Upper lobe of left lung (tissue), 6 donors: ENCODE measurements at regions not wholly inside any gene's neighbourhood (a gene's known extent, or its start where the extent isn't known, plus 50 kb on each side); places are given as distances from the start of the nearest gene placed in this dataset.

Source experiments
- ATAC-seq, 2 donors: fragments of 200-7000 bp; cut with Tn5 transposase; one replicate each; pipeline ENCODE4 v1.9.1; 2022; ENCODE audit warnings: mild to moderate bottlenecking in 2 of 2, moderate library complexity in 2 of 2; ENCODE audit not compliant: low FRiP score in 2 of 2
- DNase-seq, 2 donors: peaks; one replicate each; pipeline ENCODE4 v3.0.0-alpha.2; 2019 to 2020
- H3K27ac ChIP-seq, 4 donors: fragments of 200-600 bp; sonication (generic); one replicate each; pipeline ENCODE4 v1.5.1; 2016 to 2019
- H3K27me3 ChIP-seq, 4 donors: fragments of 200-600 bp; sonication (generic); one replicate each; pipeline ENCODE4 v1.5.1; 2017 to 2019
- H3K36me3 ChIP-seq, 4 donors: fragments of 200-600 bp; sonication (generic); one replicate each; pipeline ENCODE4 v1.5.1; 2016 to 2019
- H3K4me1 ChIP-seq, 4 donors: fragments of 200-600 bp; sonication (generic); one replicate each; pipeline ENCODE4 v1.5.1; 2018 to 2019
- H3K4me3 ChIP-seq, 4 donors: fragments of 200-600 bp; sonication (generic); one replicate each; pipeline ENCODE4 v1.5.1; 2017 to 2019; ENCODE audit warnings: mild to moderate bottlenecking in 2 of 4, moderate library complexity in 1 of 4
- H3K9me3 ChIP-seq, 4 donors: fragments of 200-600 bp; sonication (generic); one replicate each; pipeline ENCODE4 v1.5.1; 2018 to 2019
- EP300 ChIP-seq, 4 donors: sonication (generic); formaldehyde crosslinking; IDR thresholded peaks; one replicate each; pipeline ENCODE4 v1.5.1; 2017; ENCODE audit warnings: antibody characterized with exemption in 4 of 4, control low read depth in 2 of 4
- POLR2A ChIP-seq, 4 donors: fragments of 450-650 bp; IDR thresholded peaks; one replicate each; pipeline ENCODE4 v1.5.1; 2016 to 2017; ENCODE audit warnings: antibody characterized with exemption in 4 of 4, mild to moderate bottlenecking in 2 of 4
- POLR2AphosphoS5 ChIP-seq, 2 donors: sonication (generic); formaldehyde crosslinking; IDR thresholded peaks; one replicate each; pipeline ENCODE4 v1.5.1; 2017; ENCODE audit warnings: antibody characterized with exemption in 2 of 2
- WGBS, 2 donors: methylation state at CpG; one replicate each; pipeline ENCODE4 v1.1.5; 2017 to 2018; 5-methylcytosine and 5-hydroxymethylcytosine counted together
- TF ChIP-seq, protein P1 (sequence below), 6 experiments: fragments of 450-650 bp in 4 of 6; fragments of 200-600 bp in 2 of 6; sonication (generic) in 2 of 6; IDR thresholded peaks; one replicate each; pipeline ENCODE4 v1.5.1; 2016 to 2019; ENCODE audit warnings: antibody characterized with exemption in 6 of 6
- donor health status: DM: no; HTN: no; CAD: no; lungs with moderate emphysema.
- donor health status: DM: no; HTN: yes; CAD: no; lungs with severe emphysema.

DNA sequence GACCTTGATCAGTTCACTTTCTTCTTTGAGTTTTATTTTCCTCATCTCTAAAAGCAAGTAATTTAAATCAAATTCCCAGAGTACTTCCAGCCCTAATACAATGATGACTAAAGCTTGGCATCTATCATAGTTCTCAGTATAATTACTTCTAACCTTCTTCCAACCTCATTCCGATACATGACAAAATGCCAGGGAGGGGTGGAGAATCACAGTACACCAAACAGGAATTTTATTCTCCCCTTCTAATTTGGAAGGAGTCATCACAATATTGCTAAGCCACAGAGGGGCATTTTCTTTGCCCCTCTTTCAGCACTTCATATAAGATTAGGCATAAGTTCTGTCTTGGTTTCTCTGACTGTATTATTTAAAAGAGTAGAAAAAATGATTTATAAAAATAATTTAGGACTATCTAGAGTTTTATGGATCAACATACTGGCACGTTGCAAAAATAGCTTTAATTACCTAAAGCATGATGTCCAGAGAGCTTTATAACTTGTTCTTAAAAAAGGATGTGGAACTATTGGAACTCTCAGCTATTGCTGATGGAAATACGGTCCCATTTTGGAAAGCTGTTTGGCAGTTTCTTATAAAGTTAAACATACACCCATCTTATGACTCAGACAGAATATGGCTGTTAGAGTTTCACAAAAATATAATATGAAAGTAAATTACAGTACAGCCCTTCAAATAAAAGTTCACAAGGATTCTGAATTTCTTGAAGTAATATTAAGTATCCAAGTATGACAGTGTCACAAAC, 86.9 kb upstream of the UBE2E2 start:
- Histone ChIP-seq H3K9me3 (no peaks in the 10 kb centered on the region), H3K4me3 (no peak overlapping the region), H3K27me3 (no peaks in the 10 kb centered on the region), H3K27ac (no peak overlapping the region), H3K4me1 (peaks cover 0 to 19% (median 12%) of the 10 kb centered on the region in 4 donors), H3K36me3 (no peaks in the 10 kb centered on the region)
- no peak for DNase-seq
- TF ChIP-seq POLR2AphosphoS5 (IDR thresholded peaks at IDR 0.05) (no peak), POLR2A (IDR thresholded peaks at IDR 0.05) (no peak)
- peak in 1 of 2 donors; percentile 5 for ATAC-seq
- WGBS, 2 donors, result 69 to 73% methylated on average over 3 of the region's 3 CpGs

DNA sequence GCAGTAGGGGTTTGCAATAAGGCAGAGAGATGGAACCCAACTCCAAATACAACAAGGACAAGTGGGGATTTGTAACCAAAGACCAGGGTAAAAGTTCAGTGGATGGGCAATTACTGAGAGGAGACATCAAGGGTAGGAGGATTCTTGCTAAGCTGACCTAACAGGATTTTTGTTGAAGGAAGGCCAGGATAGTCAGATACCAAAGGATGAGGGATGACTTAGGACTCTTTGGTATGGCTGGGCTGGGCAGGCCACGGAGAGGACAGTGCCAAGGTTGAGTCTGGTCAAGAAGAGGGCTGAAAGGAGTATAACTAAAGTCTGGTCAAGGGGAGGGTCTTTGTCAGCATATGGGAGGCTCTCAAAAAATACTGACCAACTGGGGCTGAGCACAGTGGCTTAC, 85.3 kb upstream of the UBE2E2 start:
- H3K9me3 ChIP-seq, result no peaks in the 10 kb centered on the region
- TF ChIP-seq POLR2A (IDR thresholded peaks at IDR 0.05), result no peak
- no peak for TF ChIP-seq POLR2AphosphoS5 (IDR thresholded peaks at IDR 0.05)
- no peak for TF ChIP-seq EP300 (IDR thresholded peaks at IDR 0.05)
- TF ChIP-seq, protein P1, sequence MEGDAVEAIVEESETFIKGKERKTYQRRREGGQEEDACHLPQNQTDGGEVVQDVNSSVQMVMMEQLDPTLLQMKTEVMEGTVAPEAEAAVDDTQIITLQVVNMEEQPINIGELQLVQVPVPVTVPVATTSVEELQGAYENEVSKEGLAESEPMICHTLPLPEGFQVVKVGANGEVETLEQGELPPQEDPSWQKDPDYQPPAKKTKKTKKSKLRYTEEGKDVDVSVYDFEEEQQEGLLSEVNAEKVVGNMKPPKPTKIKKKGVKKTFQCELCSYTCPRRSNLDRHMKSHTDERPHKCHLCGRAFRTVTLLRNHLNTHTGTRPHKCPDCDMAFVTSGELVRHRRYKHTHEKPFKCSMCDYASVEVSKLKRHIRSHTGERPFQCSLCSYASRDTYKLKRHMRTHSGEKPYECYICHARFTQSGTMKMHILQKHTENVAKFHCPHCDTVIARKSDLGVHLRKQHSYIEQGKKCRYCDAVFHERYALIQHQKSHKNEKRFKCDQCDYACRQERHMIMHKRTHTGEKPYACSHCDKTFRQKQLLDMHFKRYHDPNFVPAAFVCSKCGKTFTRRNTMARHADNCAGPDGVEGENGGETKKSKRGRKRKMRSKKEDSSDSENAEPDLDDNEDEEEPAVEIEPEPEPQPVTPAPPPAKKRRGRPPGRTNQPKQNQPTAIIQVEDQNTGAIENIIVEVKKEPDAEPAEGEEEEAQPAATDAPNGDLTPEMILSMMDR (IDR thresholded peaks at IDR 0.05), result no peak
- H3K27ac ChIP-seq, result no peak overlapping the region
- H3K27me3 ChIP-seq, result no peaks in the 10 kb centered on the region
- WGBS, 2 donors, result 21 to 83% methylated on average over 1 of the region's 1 CpG
- H3K4me3 ChIP-seq, result no peak overlapping the region
- no peaks in the 10 kb centered on the region for H3K36me3 ChIP-seq
- peaks cover 0 to 19% (median 12%) of the 10 kb centered on the region in 4 donors for H3K4me1 ChIP-seq
- DNase-seq (no peak), ATAC-seq (no peak)

DNA sequence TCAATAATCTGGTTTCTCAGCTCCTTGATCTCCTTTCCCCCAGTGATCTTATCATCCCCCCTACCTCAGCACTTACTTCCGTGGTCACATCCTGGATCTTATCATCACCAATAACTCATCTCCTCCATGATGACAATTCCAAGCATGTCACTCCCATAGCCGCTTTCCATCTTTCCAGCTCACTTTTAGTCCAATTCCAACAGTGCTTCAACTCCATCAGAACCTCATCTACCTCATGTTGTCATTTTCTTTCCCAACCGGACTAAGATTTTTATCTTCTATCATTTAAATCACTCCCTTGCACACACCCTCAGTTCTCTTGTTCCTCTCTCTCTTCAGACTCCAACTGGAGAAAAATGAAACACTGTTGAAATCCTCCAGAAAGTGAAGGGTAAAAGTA, 75.9 kb upstream of the UBE2E2 start:
- no peaks in the 10 kb centered on the region for H3K9me3 ChIP-seq
- no peak for DNase-seq
- ATAC-seq, result no peak
- TF ChIP-seq, protein P1 (IDR thresholded peaks at IDR 0.05), result no peak
- TF ChIP-seq POLR2A (IDR thresholded peaks at IDR 0.05) (no peak), EP300 (IDR thresholded peaks at IDR 0.05) (no peak), POLR2AphosphoS5 (IDR thresholded peaks at IDR 0.05) (no peak)
- 71 to 88% methylated on average over 3 of the region's 3 CpGs for WGBS, 2 donors
- no peaks in the 10 kb centered on the region for H3K4me1 ChIP-seq
- no peak overlapping the region for H3K4me3 ChIP-seq
- no peak overlapping the region for H3K27ac ChIP-seq
- no peaks in the 10 kb centered on the region for H3K27me3 ChIP-seq
- H3K36me3 ChIP-seq, result no peaks in the 10 kb centered on the region

DNA sequence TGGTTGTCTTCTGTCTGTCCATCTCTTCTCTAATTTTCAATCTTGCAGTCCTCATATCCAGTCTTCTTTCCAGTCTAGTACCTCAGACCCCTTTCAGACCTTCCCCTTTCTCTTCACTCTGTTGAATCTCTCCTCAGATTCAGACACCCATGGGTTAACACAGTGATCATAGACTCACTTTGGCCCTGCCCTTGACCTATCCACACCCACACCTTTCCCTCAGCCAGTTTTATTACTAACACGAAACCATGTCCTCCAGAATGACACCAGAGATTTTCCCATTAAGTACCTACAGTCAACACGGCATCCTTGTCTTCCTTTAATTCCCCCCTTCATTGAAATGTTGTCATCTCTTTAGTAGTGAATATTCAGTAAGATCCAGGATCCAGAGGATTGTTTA, 74.5 kb upstream of the UBE2E2 start:
- Histone ChIP-seq H3K27ac (no peak overlapping the region), H3K27me3 (no peaks in the 10 kb centered on the region), H3K9me3 (no peaks in the 10 kb centered on the region), H3K4me3 (no peak overlapping the region), H3K4me1 (no peaks in the 10 kb centered on the region), H3K36me3 (no peaks in the 10 kb centered on the region)
- DNase-seq, result no peak
- ATAC-seq, result peak in 1 of 2 donors; percentile 16
- WGBS, 2 donors, result 84 to 88% methylated on average over 2 of the region's 2 CpGs
- no peak for TF ChIP-seq POLR2A (IDR thresholded peaks at IDR 0.05)
- TF ChIP-seq, protein P1 (IDR thresholded peaks at IDR 0.05), result no peak
- no peak for TF ChIP-seq POLR2AphosphoS5 (IDR thresholded peaks at IDR 0.05)
- no peak for TF ChIP-seq EP300 (IDR thresholded peaks at IDR 0.05)

DNA sequence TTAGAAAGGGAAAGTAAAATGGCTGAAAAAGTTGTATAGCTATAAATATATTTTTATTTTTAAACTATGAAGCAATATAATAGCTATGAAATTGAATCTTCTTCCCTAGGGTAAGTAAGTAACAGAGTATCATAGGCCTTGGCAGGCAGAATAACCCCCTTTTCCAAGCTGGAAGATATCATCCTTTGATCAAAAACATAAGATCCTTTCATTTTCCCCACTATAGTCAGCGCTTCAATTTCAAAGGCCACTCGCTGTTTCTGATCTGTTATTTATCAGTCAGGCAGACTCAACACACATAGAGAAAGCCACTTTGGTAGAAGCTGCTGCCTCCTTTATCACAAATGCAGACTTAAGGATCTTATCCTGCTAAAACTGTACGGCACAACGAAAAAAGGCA, 74.0 kb upstream of the UBE2E2 start:
- Histone ChIP-seq H3K27ac (peak overlapping the region in 1 of 4 donors; percentile 19), H3K27me3 (no peaks in the 10 kb centered on the region)
- DNase-seq, result no peak

More for the DNA sequence above, 74.0 kb upstream of the UBE2E2 start:
- H3K9me3 ChIP-seq, result no peaks in the 10 kb centered on the region
- no peak for TF ChIP-seq EP300 (IDR thresholded peaks at IDR 0.05)
- TF ChIP-seq, protein P1 (IDR thresholded peaks at IDR 0.05), result no peak
- no peak for TF ChIP-seq POLR2A (IDR thresholded peaks at IDR 0.05)
- no peak for TF ChIP-seq POLR2AphosphoS5 (IDR thresholded peaks at IDR 0.05)
- 50 to 60% methylated on average over 4 of the region's 4 CpGs for WGBS, 2 donors
- peak in 1 of 2 donors; percentile 70 for ATAC-seq
- no peak overlapping the region for H3K4me3 ChIP-seq
- no peaks in the 10 kb centered on the region for H3K36me3 ChIP-seq
- no peaks in the 10 kb centered on the region for H3K4me1 ChIP-seq
